ENCODE measurements at regions not wholly inside any gene's neighbourhood (a gene's known extent, or its start where the extent isn't known, plus 50 kb on each side); places are given as distances from the start of the nearest gene placed in this dataset.

GRCh38 chr2:7728388-7728787, 811.2 kb downstream of the RNF144A start:
- Histone ChIP-seq H3K9ac (ENCODE audit: insufficient read depth, low read length, poor library complexity, severe bottlenecking) (no peak overlapping the region), H3K4me1 (ENCODE audit: control insufficient read depth in 1 of 2, insufficient read depth in 2 of 2, low read length in 2 of 2) (no peaks in the 10 kb centered on the region), H3K4me3 (replicated peaks in 1 of 3; ENCODE audit: low read depth in 2 of 3, low read length in 3 of 3) (no peak overlapping the region), H4K20me1 (ENCODE audit: insufficient read depth, low read length) (no peaks in the 10 kb centered on the region), H3K36me3 (replicated peaks in 1 of 2; ENCODE audit: control insufficient read depth in 1 of 2, insufficient read depth in 2 of 2, low read length in 2 of 2) (no peaks in the 10 kb centered on the region), H3K9me3 (replicated peaks in 1 of 2; ENCODE audit: control insufficient read depth in 1 of 2, insufficient read depth in 1 of 2, low read length in 2 of 2) (no peaks in the 10 kb centered on the region), H2AFZ (ENCODE audit: insufficient read depth, low read depth, low read length, poor library complexity, severe bottlenecking) (no peak overlapping the region), H3K27me3 (ENCODE audit: control insufficient read depth in 2 of 2, insufficient read depth in 2 of 2, low read length in 2 of 2) (no peaks in the 10 kb centered on the region), H3K79me2 (ENCODE audit: insufficient read depth, low read length) (no peaks in the 10 kb centered on the region), H3K4me2 (replicated peaks; ENCODE audit: extremely low read depth, low read length, poor library complexity, severe bottlenecking) (no peak overlapping the region), H3K27ac (ENCODE audit: low read depth in 1 of 2, low read length in 2 of 2) (no peak overlapping the region)
- H3K36me3 Mint-ChIP-seq = no peaks in the 10 kb centered on the region
- intact Hi-C loops (cut with micrococcal nuclease) = no loop called here
- no peak for TF ChIP-seq CTCF (IDR thresholded peaks at IDR 0.05)
- H3K9me3 Mint-ChIP-seq = no peaks in the 10 kb centered on the region
- peaks cover 4% of the 10 kb centered on the region for H3K4me1 Mint-ChIP-seq
- no peak for DNase-seq
- H3K4me3 Mint-ChIP-seq = no peak overlapping the region
- 100% methylated on average over 3 of the region's 8 CpGs for WGBS (ENCODE audit: insufficient coverage)
- H3K27me3 Mint-ChIP-seq (ENCODE audit: low read depth in 3 of 3) = peaks cover 1 to 2% (median 2%) of the 10 kb centered on the region in 3 donors
- no peak overlapping the region for H3K27ac Mint-ChIP-seq

DNA sequence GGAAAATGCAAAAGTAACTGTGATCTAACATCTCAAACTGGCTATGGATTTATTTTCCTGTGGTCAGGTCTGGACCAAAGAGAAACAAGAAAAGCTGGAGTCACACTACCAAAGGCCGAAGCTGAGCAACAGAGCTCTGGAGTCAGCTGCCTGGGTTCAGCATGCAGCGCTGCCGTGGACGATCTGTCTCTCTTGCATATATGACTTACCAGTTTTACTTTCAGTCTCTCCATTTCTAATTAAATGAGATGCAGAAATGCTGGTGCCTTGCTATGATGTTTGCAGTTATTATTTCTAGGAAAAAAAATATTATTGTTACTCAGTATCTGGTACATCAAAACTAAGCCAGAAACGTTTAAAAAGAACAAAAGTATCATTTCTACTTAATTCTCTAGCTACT, 813.2 kb downstream of the RNF144A start:
- Mint-ChIP-seq H3K4me1 (no peaks in the 10 kb centered on the region), H3K27me3 (ENCODE audit: low read depth in 3 of 3) (peaks cover 0 to 2% (median 0%) of the 10 kb centered on the region in 3 donors), H3K9me3 (peaks cover 0 to 2% (median 0%) of the 10 kb centered on the region in 7 donors), H3K36me3 (no peaks in the 10 kb centered on the region), H3K27ac (no peak overlapping the region), H3K4me3 (no peak overlapping the region)
- intact Hi-C loops (cut with micrococcal nuclease) = no loop called here
- 100% methylated on average over 1 of the region's 5 CpGs for WGBS (ENCODE audit: insufficient coverage)
- H3K36me3 ChIP-seq (replicated peaks in 1 of 2; ENCODE audit: control insufficient read depth in 1 of 2, insufficient read depth in 2 of 2, low read length in 2 of 2) = no peaks in the 10 kb centered on the region
- TF ChIP-seq CTCF (IDR thresholded peaks at IDR 0.05) = no peak
- no peaks in the 10 kb centered on the region for H3K27me3 ChIP-seq (ENCODE audit: control insufficient read depth in 2 of 2, insufficient read depth in 2 of 2, low read length in 2 of 2)
- no peak overlapping the region for H3K4me2 ChIP-seq (replicated peaks; ENCODE audit: extremely low read depth, low read length, poor library complexity, severe bottlenecking)
- no peaks in the 10 kb centered on the region for H3K9me3 ChIP-seq (replicated peaks in 1 of 2; ENCODE audit: control insufficient read depth in 1 of 2, insufficient read depth in 1 of 2, low read length in 2 of 2)
- H2AFZ ChIP-seq (ENCODE audit: insufficient read depth, low read depth, low read length, poor library complexity, severe bottlenecking) = no peak overlapping the region
- no peaks in the 10 kb centered on the region for H3K4me1 ChIP-seq (ENCODE audit: control insufficient read depth in 1 of 2, insufficient read depth in 2 of 2, low read length in 2 of 2)
- H3K4me3 ChIP-seq (replicated peaks in 1 of 3; ENCODE audit: low read depth in 2 of 3, low read length in 3 of 3) = no peak overlapping the region
- no peaks in the 10 kb centered on the region for H3K79me2 ChIP-seq (ENCODE audit: insufficient read depth, low read length)
- H4K20me1 ChIP-seq (ENCODE audit: insufficient read depth, low read length) = no peaks in the 10 kb centered on the region
- no peak for DNase-seq
- no peak overlapping the region for H3K9ac ChIP-seq (ENCODE audit: insufficient read depth, low read length, poor library complexity, severe bottlenecking)
- no peak overlapping the region for H3K27ac ChIP-seq (ENCODE audit: low read depth in 1 of 2, low read length in 2 of 2)

Measured in CD14-positive monocyte (primary cell).